Colonic mucosa (tissue), 4 donors: ENCODE measurements at regions not wholly inside any gene's neighbourhood (a gene's known extent, or its start where the extent isn't known, plus 50 kb on each side); places are given as distances from the start of the nearest gene placed in this dataset.

Experiments
- DNase-seq: peaks from one replicate; pipeline ENCODE4 v3.0.0-alpha.2; 2020
- H3K27ac ChIP-seq: fragments of 200-600 bp; one replicate; pipeline ENCODE4 v1.8.0; 2021
- H3K27me3 ChIP-seq: fragments of 200-600 bp; one replicate; pipeline ENCODE4 v1.8.0; 2021
- H3K36me3 ChIP-seq: fragments of 200-600 bp; one replicate; pipeline ENCODE4 v1.8.0; 2021
- H3K4me1 ChIP-seq: fragments of 200-600 bp; one replicate; pipeline ENCODE4 v1.8.0; 2021; ENCODE audit warnings: mild to moderate bottlenecking
- H3K4me3 ChIP-seq: fragments of 200-600 bp; one replicate; pipeline ENCODE4 v1.8.0; 2021
- H3K9ac ChIP-seq, 2 donors: one replicate each; pipeline ENCODE4 v1.7.0; 2013; ENCODE audit warnings: control low read depth in 2 of 2, low read depth in 2 of 2, low read length in 2 of 2
- H3K9me3 ChIP-seq: fragments of 200-600 bp; one replicate; pipeline ENCODE4 v1.8.0; 2021
- CTCF ChIP-seq: fragments of 200-600 bp; IDR thresholded peaks from one replicate; pipeline ENCODE4 v1.8.0; 2022; ENCODE audit warnings: antibody characterized with exemption, mild to moderate bottlenecking
- intact Hi-C: fragments of 100-400 bp; cut with DNase I; formaldehyde crosslinking; loops from one replicate; pipeline ENCODE4 v1.14.1; 2022
- donor health status: healthy.
- donor health status: DM: no; HTN: no; CAD: no.
- donor health status: DM: no; HTN: no; CAD: no.

- intact Hi-C loops = no loop called here
- DNase-seq = no peak
- Histone ChIP-seq H3K27me3 (no peaks in the 10 kb centered on the region), H3K4me1 (no peaks in the 10 kb centered on the region), H3K4me3 (no peak overlapping the region), H3K9ac (no peak overlapping the region), H3K27ac (no peak overlapping the region), H3K36me3 (no peaks in the 10 kb centered on the region), H3K9me3 (no peaks in the 10 kb centered on the region)
- no peak for TF ChIP-seq CTCF
Measured at GRCh38 chr5:82414041-82414388, 135.9 kb upstream of the RPS23 start.

GRCh38 chr5:82413302-82414040, 135.3 kb upstream of the RPS23 start:
- intact Hi-C loops = no loop called here
- H3K27me3 ChIP-seq = no peaks in the 10 kb centered on the region
- no peak overlapping the region for H3K9ac ChIP-seq
- no peak for TF ChIP-seq CTCF
- no peaks in the 10 kb centered on the region for H3K4me1 ChIP-seq
- no peaks in the 10 kb centered on the region for H3K36me3 ChIP-seq
- no peaks in the 10 kb centered on the region for H3K9me3 ChIP-seq
- H3K4me3 ChIP-seq = no peak overlapping the region
- DNase-seq = no peak
- H3K27ac ChIP-seq = no peak overlapping the region

GRCh38 chr5:82408033-82408432, 129.9 kb upstream of the RPS23 start:
- Histone ChIP-seq H3K4me1 (no peaks in the 10 kb centered on the region), H3K36me3 (no peaks in the 10 kb centered on the region), H3K27ac (no peak overlapping the region), H3K27me3 (no peaks in the 10 kb centered on the region), H3K4me3 (no peak overlapping the region), H3K9ac (no peak overlapping the region), H3K9me3 (no peaks in the 10 kb centered on the region)
- DNase-seq = no peak
- intact Hi-C loops = no loop called here
- TF ChIP-seq CTCF = no peak

GRCh38 chr5:82406205-82406773, 128.1 kb upstream of the RPS23 start:
- intact Hi-C loops = no loop called here
- no peak for DNase-seq
- no peak for TF ChIP-seq CTCF
- Histone ChIP-seq H3K9ac (no peak overlapping the region), H3K27ac (no peak overlapping the region), H3K27me3 (no peaks in the 10 kb centered on the region), H3K4me3 (no peak overlapping the region), H3K36me3 (no peaks in the 10 kb centered on the region), H3K9me3 (no peaks in the 10 kb centered on the region), H3K4me1 (no peaks in the 10 kb centered on the region)

GRCh38 chr5:82405618-82406204, 127.6 kb upstream of the RPS23 start:
- TF ChIP-seq CTCF = no peak
- no peak overlapping the region for H3K27ac ChIP-seq
- intact Hi-C loops = no loop called here

More at GRCh38 chr5:82405618-82406204, 127.6 kb upstream of the RPS23 start:
- no peaks in the 10 kb centered on the region for H3K4me1 ChIP-seq
- no peak overlapping the region for H3K4me3 ChIP-seq
- H3K36me3 ChIP-seq = no peaks in the 10 kb centered on the region
- H3K9me3 ChIP-seq = no peaks in the 10 kb centered on the region
- no peak for DNase-seq
- no peaks in the 10 kb centered on the region for H3K27me3 ChIP-seq
- no peak overlapping the region for H3K9ac ChIP-seq
